ENCODE measurements at regions not wholly inside any gene's neighbourhood (a gene's known extent, or its start where the extent isn't known, plus 50 kb on each side); places are given as distances from the start of the nearest gene placed in this dataset.

DNA sequence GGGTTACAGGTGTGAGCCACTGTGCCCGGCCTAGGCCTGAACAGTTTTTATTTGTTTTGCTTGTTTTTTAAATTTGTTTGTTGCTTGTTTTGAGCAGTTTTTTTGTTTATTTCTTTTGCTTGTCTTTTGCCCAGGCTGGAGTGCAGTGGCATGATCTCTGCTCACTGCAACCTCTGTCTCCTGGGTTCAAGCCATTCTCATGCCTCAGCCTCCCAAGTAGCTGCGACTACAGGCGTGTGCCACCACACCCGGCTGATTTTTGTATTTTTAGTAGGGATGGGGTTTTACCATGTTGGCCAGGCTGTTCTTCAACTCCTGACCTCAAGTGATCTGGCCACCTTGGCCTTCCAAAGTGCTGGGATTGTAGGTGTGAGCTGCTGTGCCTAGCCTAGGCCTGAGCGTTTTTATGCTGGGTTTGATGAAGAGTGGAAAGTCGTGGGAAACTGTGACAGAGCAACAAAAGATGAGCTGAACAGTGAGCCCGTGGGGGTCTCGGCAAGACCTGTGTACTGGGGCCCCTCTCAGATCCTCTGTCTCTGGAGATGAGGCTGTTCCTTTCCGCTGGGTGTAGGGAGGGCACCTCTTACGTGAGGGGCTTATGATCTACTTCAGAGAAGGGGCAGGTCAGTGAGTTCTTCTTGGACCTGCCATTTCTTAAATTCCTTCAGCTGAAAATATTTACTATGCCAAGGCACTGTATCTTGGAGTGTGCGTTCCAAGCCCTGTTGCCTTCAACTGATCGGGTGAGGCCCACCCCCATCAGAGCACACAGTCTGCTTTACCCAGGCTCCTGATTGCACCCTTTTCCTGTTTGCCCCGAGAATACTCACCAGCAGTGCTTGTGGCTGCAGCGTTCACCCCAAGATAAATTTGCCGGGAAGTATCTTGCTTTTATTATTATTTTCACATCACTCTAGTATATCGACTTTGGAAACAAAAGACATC is 322.1 kb downstream of the SEC14L1 start:
- intact Hi-C loops (cut with DNase I), result no loop called here
- no peak for DNase-seq
- no peaks in the 10 kb centered on the region for H3K9me3 ChIP-seq
- H3K27ac ChIP-seq, result peak overlapping the region in 2 of 4 donors; percentile 5 to 26
- no peak overlapping the region for H3K4me3 ChIP-seq
- FAIRE-seq, result no peak
- peaks cover 0 to 5% (median 0%) of the 10 kb centered on the region in 3 donors for H3K4me1 ChIP-seq
- H3K27me3 ChIP-seq, result no peaks in the 10 kb centered on the region
- no peak for ATAC-seq
- TF ChIP-seq, protein P1, sequence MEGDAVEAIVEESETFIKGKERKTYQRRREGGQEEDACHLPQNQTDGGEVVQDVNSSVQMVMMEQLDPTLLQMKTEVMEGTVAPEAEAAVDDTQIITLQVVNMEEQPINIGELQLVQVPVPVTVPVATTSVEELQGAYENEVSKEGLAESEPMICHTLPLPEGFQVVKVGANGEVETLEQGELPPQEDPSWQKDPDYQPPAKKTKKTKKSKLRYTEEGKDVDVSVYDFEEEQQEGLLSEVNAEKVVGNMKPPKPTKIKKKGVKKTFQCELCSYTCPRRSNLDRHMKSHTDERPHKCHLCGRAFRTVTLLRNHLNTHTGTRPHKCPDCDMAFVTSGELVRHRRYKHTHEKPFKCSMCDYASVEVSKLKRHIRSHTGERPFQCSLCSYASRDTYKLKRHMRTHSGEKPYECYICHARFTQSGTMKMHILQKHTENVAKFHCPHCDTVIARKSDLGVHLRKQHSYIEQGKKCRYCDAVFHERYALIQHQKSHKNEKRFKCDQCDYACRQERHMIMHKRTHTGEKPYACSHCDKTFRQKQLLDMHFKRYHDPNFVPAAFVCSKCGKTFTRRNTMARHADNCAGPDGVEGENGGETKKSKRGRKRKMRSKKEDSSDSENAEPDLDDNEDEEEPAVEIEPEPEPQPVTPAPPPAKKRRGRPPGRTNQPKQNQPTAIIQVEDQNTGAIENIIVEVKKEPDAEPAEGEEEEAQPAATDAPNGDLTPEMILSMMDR (IDR thresholded peaks at IDR 0.05), result no peak
- no peaks in the 10 kb centered on the region for H3K36me3 ChIP-seq
- 88 to 93% methylated on average over 16 of the region's 16 CpGs for WGBS, 2 donors

DNA sequence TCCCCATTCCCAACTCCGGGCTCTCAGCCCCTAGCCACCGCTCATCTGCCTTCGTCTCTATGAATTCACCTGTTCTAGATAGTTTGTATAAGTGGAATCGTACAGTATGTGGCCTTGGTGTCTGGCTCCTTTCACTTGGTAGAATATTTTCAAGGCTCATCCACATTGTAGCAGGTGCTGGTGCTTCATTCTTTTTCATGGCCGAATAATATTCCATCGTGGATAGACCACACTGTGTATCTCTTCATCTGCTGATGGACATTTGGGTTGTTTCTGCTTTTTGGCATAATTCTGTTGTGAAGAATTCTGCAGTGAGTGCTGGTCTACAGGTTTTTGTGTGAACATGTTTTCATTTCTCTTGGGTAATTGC is 324.2 kb downstream of the SEC14L1 start:
- 90 to 97% methylated on average over 6 of the region's 6 CpGs for WGBS, 2 donors
- FAIRE-seq, result no peak
- no peak for DNase-seq
- Histone ChIP-seq H3K27me3 (no peaks in the 10 kb centered on the region), H3K4me1 (peaks cover 0 to 5% (median 0%) of the 10 kb centered on the region in 3 donors), H3K9me3 (no peaks in the 10 kb centered on the region), H3K36me3 (no peaks in the 10 kb centered on the region), H3K27ac (no peak overlapping the region), H3K4me3 (no peak overlapping the region)
- TF ChIP-seq, protein P1 (IDR thresholded peaks at IDR 0.05), result no peak
- ATAC-seq, result no peak
- intact Hi-C loops (cut with DNase I), result no loop called here

DNA sequence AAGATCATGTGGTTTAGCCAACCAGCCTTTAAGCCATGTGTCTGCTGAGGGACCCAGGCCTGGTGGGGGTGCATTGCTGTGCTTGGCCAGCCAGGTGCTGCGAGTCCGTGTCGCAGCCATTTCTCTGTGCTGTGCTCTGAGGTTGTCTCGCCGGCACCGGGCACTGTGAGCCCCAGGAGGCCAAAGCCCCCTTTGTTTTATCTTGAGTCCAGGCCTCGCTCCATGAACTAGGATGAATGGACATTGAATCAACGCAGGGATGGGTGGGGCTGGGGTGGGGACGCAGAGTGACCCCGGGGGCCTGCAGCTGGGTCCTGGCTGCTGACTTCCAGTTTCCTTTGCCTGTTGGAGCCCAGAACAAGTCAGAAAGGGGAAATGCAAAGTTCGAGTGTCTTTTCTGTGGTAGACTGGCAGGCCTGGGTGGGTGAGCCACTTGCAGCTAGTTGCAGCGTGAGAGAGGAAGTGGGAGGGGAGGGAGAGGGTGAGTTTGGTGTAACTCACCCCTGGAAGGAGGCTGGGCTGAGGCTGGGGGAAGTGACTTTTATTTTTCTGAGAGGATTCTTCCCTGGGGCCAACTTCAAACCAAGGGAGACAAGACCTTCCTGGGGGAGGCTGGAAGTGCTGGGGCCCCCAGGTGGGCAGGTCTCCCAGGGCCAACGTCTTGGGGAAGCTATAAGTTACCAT is 324.7 kb downstream of the SEC14L1 start:
- 76 to 78% methylated on average over 13 of the region's 13 CpGs for WGBS, 2 donors
- H3K36me3 ChIP-seq, result no peaks in the 10 kb centered on the region
- H3K4me1 ChIP-seq, result peaks cover 0 to 5% (median 0%) of the 10 kb centered on the region in 3 donors
- H3K9me3 ChIP-seq, result no peaks in the 10 kb centered on the region
- DNase-seq (peak in 1 of 6 donors; percentile 70), FAIRE-seq (no peak), ATAC-seq (peak in 3 of 4 donors; percentile 57 to 78 (median 69))
- TF ChIP-seq, protein P1 (IDR thresholded peaks at IDR 0.05), result no peak
- intact Hi-C loops (cut with DNase I), result no loop called here
- peak overlapping the region in 2 of 4 donors; percentile 17 to 33 for H3K27ac ChIP-seq
- H3K27me3 ChIP-seq, result no peaks in the 10 kb centered on the region
- H3K4me3 ChIP-seq, result no peak overlapping the region

DNA sequence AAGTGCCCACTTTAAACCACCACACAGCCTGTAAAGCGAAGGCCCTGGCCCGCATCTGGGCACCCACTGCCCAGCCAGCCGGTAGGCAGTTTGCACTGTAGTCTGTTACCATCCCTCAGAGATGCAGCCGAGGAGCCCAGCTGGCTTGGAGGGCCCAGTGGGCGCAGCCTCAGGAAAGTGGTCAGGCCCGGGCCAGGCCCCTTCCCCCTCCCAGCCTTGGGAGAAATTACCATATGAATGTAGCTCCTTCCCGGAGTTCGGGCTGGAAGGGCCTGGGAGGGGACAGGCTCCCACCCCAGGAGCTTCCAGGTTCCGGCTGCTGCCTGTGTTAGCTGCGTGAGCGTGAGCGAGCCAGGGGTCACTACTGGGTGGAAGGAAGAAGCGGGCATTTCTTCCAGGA is 325.4 kb downstream of the SEC14L1 start:
- H3K36me3 ChIP-seq, result no peaks in the 10 kb centered on the region
- H3K4me3 ChIP-seq, result no peak overlapping the region
- no peak for DNase-seq
- no peak for ATAC-seq
- intact Hi-C loops (cut with DNase I), result no loop called here
- peaks cover 0 to 11% (median 0%) of the 10 kb centered on the region in 3 donors for H3K4me1 ChIP-seq
- WGBS, 2 donors, result 87 to 88% methylated on average over 13 of the region's 13 CpGs
- no peaks in the 10 kb centered on the region for H3K9me3 ChIP-seq
- H3K27ac ChIP-seq, result peak overlapping the region in 2 of 4 donors; percentile 41 to 44
- TF ChIP-seq, protein P1 (IDR thresholded peaks at IDR 0.05), result no peak
- no peak for FAIRE-seq
- H3K27me3 ChIP-seq, result no peaks in the 10 kb centered on the region

Data from pancreas (tissue), 10 donors.